CD14-positive monocyte (primary cell): ENCODE measurements at regions not wholly inside any gene's neighbourhood (a gene's known extent, or its start where the extent isn't known, plus 50 kb on each side); places are given as distances from the start of the nearest gene placed in this dataset. TPM values are rescaled to one million over a fixed set of nuclear protein-coding genes. Genes with fewer than 3 reads are reported as not detected.

Source experiments
- DNase-seq, 3 donors: peaks; one replicate each; pipeline ENCODE4 v3.0.0-alpha.2; 2011 to 2022
- H2AFZ ChIP-seq: 2 replicates; pipeline ENCODE4 v1.6.0; 2012; ENCODE audit warnings: mild to moderate bottlenecking, low read depth, low read length, inconsistent platforms; ENCODE audit not compliant: insufficient read depth, poor library complexity, severe bottlenecking
- H3K27ac ChIP-seq, 2 donors: 1 replicate in 1 of 2; 2 replicates in 1 of 2; pipeline ENCODE4 v1.5.1; 2012 to 2013; ENCODE audit warnings: low read length in 2 of 2, control low read depth in 1 of 2, inconsistent platforms in 1 of 2, low read depth in 1 of 2, mild to moderate bottlenecking in 1 of 2
- H3K27me3 ChIP-seq, 2 donors: one replicate each; pipeline versions ENCODE4 v1.6.0 to v1.6.1; 2011 to 2013; ENCODE audit warnings: low read length in 2 of 2; ENCODE audit not compliant: control insufficient read depth in 2 of 2, insufficient read depth in 2 of 2
- H3K36me3 ChIP-seq, 2 donors: replicated peaks in 1 of 2; 1 replicate in 1 of 2; 2 replicates in 1 of 2; pipeline versions ENCODE4 v1.5.1 to v1.6.1; 2012 to 2013; ENCODE audit warnings: low read length in 2 of 2, control low read depth in 1 of 2, inconsistent platforms in 1 of 2, mild to moderate bottlenecking in 1 of 2; ENCODE audit not compliant: insufficient read depth in 2 of 2, control insufficient read depth in 1 of 2
- H3K4me1 ChIP-seq, 2 donors: 1 replicate in 1 of 2; 2 replicates in 1 of 2; pipeline versions ENCODE4 v1.5.1 to v1.6.1; 2012 to 2013; ENCODE audit warnings: low read length in 2 of 2, control low read depth in 1 of 2, inconsistent platforms in 1 of 2, mild to moderate bottlenecking in 1 of 2, moderate library complexity in 1 of 2; ENCODE audit not compliant: insufficient read depth in 2 of 2, control insufficient read depth in 1 of 2
- H3K4me2 ChIP-seq: replicated peaks from 2 replicates; pipeline ENCODE3; 2012; ENCODE audit warnings: low read length, moderate library complexity, mild to moderate bottlenecking; ENCODE audit not compliant: poor library complexity, severe bottlenecking; ENCODE audit errors: extremely low read depth
- H3K4me3 ChIP-seq, 3 experiments: fragments of 200-600 bp in 1 of 3; sonication (generic) in 1 of 3; replicated peaks in 1 of 3; 1 replicate in 2 of 3; 2 replicates in 1 of 3; pipeline ENCODE4 v1.5.1; 2011 to 2013; ENCODE audit warnings: low read length in 3 of 3, mild to moderate bottlenecking in 3 of 3, control low read depth in 2 of 3, low read depth in 2 of 3, inconsistent platforms in 1 of 3, moderate library complexity in 1 of 3
- H3K79me2 ChIP-seq: 2 replicates; pipeline ENCODE4 v1.6.0; 2012; ENCODE audit warnings: mild to moderate bottlenecking, control low read depth, inconsistent platforms, low read length, moderate library complexity; ENCODE audit not compliant: insufficient read depth
- H3K9ac ChIP-seq: 2 replicates; pipeline ENCODE4 v1.6.0; 2017; ENCODE audit warnings: low read length, mild to moderate bottlenecking; ENCODE audit not compliant: insufficient read depth, poor library complexity, severe bottlenecking
- H3K9me3 ChIP-seq, 2 donors: replicated peaks in 1 of 2; 1 replicate in 1 of 2; 2 replicates in 1 of 2; pipeline versions ENCODE4 v1.5.1 to v1.6.1; 2012 to 2013; ENCODE audit warnings: low read length in 2 of 2, control low read depth in 1 of 2; ENCODE audit not compliant: control insufficient read depth in 1 of 2, insufficient read depth in 1 of 2
- H4K20me1 ChIP-seq: 2 replicates; pipeline ENCODE4 v1.6.0; 2012; ENCODE audit warnings: mild to moderate bottlenecking, low read length, control low read depth, moderate library complexity; ENCODE audit not compliant: insufficient read depth
- H3K27ac Mint-ChIP-seq, 7 donors: one replicate each; pipeline ENCODE4 v1.8.0; 2020; ENCODE audit warnings: mild to moderate bottlenecking in 7 of 7, mixed read lengths in 7 of 7, moderate library complexity in 6 of 7, inconsistent platforms in 2 of 7
- H3K27me3 Mint-ChIP-seq, 3 donors: one replicate each; pipeline ENCODE4 v1.8.0; 2021 to 2022; ENCODE audit warnings: low read depth in 3 of 3, mild to moderate bottlenecking in 3 of 3, mixed read lengths in 3 of 3, moderate library complexity in 3 of 3, inconsistent platforms in 1 of 3
- H3K36me3 Mint-ChIP-seq, 2 donors: one replicate each; pipeline ENCODE4 v1.8.0; 2020; ENCODE audit warnings: mixed read lengths in 2 of 2, inconsistent platforms in 1 of 2, mild to moderate bottlenecking in 1 of 2
- H3K4me1 Mint-ChIP-seq: one replicate; pipeline ENCODE4 v1.8.0; 2020; ENCODE audit warnings: mild to moderate bottlenecking, mixed read lengths
- H3K4me3 Mint-ChIP-seq, 2 donors: one replicate each; pipeline ENCODE4 v1.8.0; 2020; ENCODE audit warnings: mild to moderate bottlenecking in 2 of 2, mixed read lengths in 2 of 2, moderate library complexity in 1 of 2
- H3K9me3 Mint-ChIP-seq, 7 donors: one replicate each; pipeline ENCODE4 v1.8.0; 2020 to 2022; ENCODE audit warnings: mixed read lengths in 7 of 7, mild to moderate bottlenecking in 6 of 7, moderate library complexity in 6 of 7, inconsistent platforms in 2 of 7
- WGBS: methylation state at CpG from one replicate; pipeline ENCODE4 v1.1.5; 2013; ENCODE audit warnings: missing lambda C conversion rate; ENCODE audit not compliant: insufficient coverage; 5-methylcytosine and 5-hydroxymethylcytosine counted together
- intact Hi-C, 2 donors: fragments of 100-400 bp; cut with micrococcal nuclease; formaldehyde crosslinking; loops; one replicate each; pipeline versions ENCODE4 v1.15.0 to v1.15.1; 2023
- small RNA-seq: library from RNA; depleted of rRNA; stranded (forward); fragments of <200 nt; gene quantifications from one replicate; pipeline ENCODE3, GENCODE V24; 2012; ENCODE audit warnings: low read depth; ENCODE audit not compliant: insufficient read length
- TF ChIP-seq, protein P1 (sequence below): fragments of 200-600 bp; IDR thresholded peaks from one replicate; pipeline ENCODE4 v1.8.0; 2022; ENCODE audit warnings: antibody characterized with exemption, mild to moderate bottlenecking

- no peak for DNase-seq
- no peak overlapping the region for H2AFZ ChIP-seq
- H3K4me1 Mint-ChIP-seq = no peaks in the 10 kb centered on the region
- H3K4me2 ChIP-seq = no peak overlapping the region
- no peaks in the 10 kb centered on the region for H3K79me2 ChIP-seq
- H3K27me3 ChIP-seq = no peaks in the 10 kb centered on the region
- H3K9ac ChIP-seq = no peak overlapping the region
- no peaks in the 10 kb centered on the region for H4K20me1 ChIP-seq
- no peak overlapping the region for H3K27ac ChIP-seq
- intact Hi-C loops = no loop called here
- peaks cover 0 to 9% (median 6%) of the 10 kb centered on the region in 7 donors for H3K9me3 Mint-ChIP-seq
- H3K4me3 ChIP-seq = no peak overlapping the region
- no peaks in the 10 kb centered on the region for H3K4me1 ChIP-seq
- H3K27me3 Mint-ChIP-seq = no peaks in the 10 kb centered on the region
- no peak overlapping the region for H3K27ac Mint-ChIP-seq
- no peaks in the 10 kb centered on the region for H3K36me3 ChIP-seq
- TF ChIP-seq, protein P1, sequence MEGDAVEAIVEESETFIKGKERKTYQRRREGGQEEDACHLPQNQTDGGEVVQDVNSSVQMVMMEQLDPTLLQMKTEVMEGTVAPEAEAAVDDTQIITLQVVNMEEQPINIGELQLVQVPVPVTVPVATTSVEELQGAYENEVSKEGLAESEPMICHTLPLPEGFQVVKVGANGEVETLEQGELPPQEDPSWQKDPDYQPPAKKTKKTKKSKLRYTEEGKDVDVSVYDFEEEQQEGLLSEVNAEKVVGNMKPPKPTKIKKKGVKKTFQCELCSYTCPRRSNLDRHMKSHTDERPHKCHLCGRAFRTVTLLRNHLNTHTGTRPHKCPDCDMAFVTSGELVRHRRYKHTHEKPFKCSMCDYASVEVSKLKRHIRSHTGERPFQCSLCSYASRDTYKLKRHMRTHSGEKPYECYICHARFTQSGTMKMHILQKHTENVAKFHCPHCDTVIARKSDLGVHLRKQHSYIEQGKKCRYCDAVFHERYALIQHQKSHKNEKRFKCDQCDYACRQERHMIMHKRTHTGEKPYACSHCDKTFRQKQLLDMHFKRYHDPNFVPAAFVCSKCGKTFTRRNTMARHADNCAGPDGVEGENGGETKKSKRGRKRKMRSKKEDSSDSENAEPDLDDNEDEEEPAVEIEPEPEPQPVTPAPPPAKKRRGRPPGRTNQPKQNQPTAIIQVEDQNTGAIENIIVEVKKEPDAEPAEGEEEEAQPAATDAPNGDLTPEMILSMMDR = no peak
- no peaks in the 10 kb centered on the region for H3K36me3 Mint-ChIP-seq
- H3K4me3 Mint-ChIP-seq = no peak overlapping the region
- H3K9me3 ChIP-seq = peaks cover 6 to 7% of the 10 kb centered on the region in 2 donors
- WGBS = 70% methylated on average over 1 of the region's 3 CpGs
Observed at GRCh38 chr5:156273325-156273724, 53.6 kb upstream of the SGCD start.

GRCh38 chr5:156274453-156274852 is 52.5 kb upstream of the SGCD start:
- TF ChIP-seq, protein P1 = no peak
- WGBS = 83% methylated on average over 1 of the region's 1 CpG
- H3K4me3 Mint-ChIP-seq = no peak overlapping the region

More at GRCh38 chr5:156274453-156274852, 52.5 kb upstream of the SGCD start:
- Histone ChIP-seq H3K9me3 (peaks cover 0 to 6% of the 10 kb centered on the region in 2 donors), H3K36me3 (no peaks in the 10 kb centered on the region), H3K79me2 (no peaks in the 10 kb centered on the region), H3K9ac (no peak overlapping the region), H2AFZ (no peak overlapping the region), H4K20me1 (no peaks in the 10 kb centered on the region), H3K27me3 (no peaks in the 10 kb centered on the region), H3K4me1 (no peaks in the 10 kb centered on the region), H3K4me2 (no peak overlapping the region), H3K4me3 (no peak overlapping the region), H3K27ac (no peak overlapping the region)
- DNase-seq = no peak
- Mint-ChIP-seq H3K9me3 (peaks cover 0 to 6% (median 3%) of the 10 kb centered on the region in 7 donors), H3K27me3 (no peaks in the 10 kb centered on the region), H3K27ac (no peak overlapping the region), H3K36me3 (no peaks in the 10 kb centered on the region), H3K4me1 (no peaks in the 10 kb centered on the region)
- intact Hi-C loops = no loop called here

Small RNA genes in the stretch of these regions (small RNA-seq; reads per million reads assigned to genes)
- gene RNA5SP199 = not detected
